ENCODE measurements at regions not wholly inside any gene's neighbourhood (a gene's known extent, or its start where the extent isn't known, plus 50 kb on each side); places are given as distances from the start of the nearest gene placed in this dataset.

GRCh38 chr2:145861940-145862339 lies 1342.0 kb upstream of the ZEB2 start:
- Histone ChIP-seq H3K27me3 (ENCODE audit: insufficient read depth, low read length) (no peaks in the 10 kb centered on the region; the same call in 1 of the 2 replicates), H3K14ac (ENCODE audit: insufficient read depth, low read length) (no peak overlapping the region), H3K23me2 (ENCODE audit: insufficient read length, low read depth, low read length, poor library complexity, severe bottlenecking) (no peaks in the 10 kb centered on the region), H3K23ac (ENCODE audit: insufficient read length, low read depth, low read length) (no peak overlapping the region), H3K4ac (ENCODE audit: low read depth, low read length) (no peak overlapping the region), H3T11ph (ENCODE audit: low read length) (peak overlapping the region; percentile 53), H3K27ac (ENCODE audit: insufficient read length, low read depth, low read length) (no peak overlapping the region), H2BK5ac (ENCODE audit: insufficient read length, low read length) (no peak overlapping the region), H2BK12ac (ENCODE audit: insufficient read length, low read depth, low read length) (no peak overlapping the region), H3K9ac (ENCODE audit: extremely low read depth, insufficient read length, low read length) (no peak overlapping the region), H3K18ac (ENCODE audit: insufficient read length, low read depth, low read length) (no peak overlapping the region), H2AK5ac (ENCODE audit: insufficient read length, low read length) (no peak overlapping the region), H3K4me1 (ENCODE audit: insufficient read depth, low read length) (peaks cover 3% of the 10 kb centered on the region; the same call in 1 of the 2 replicates), H2AFZ (ENCODE audit: low read length) (no peak overlapping the region), H4K20me1 (ENCODE audit: control insufficient read depth, insufficient read depth, insufficient read length) (no peaks in the 10 kb centered on the region), H3K9me3 (ENCODE audit: control insufficient read depth, low read depth, low read length) (no peaks in the 10 kb centered on the region), H2BK20ac (ENCODE audit: low read depth, low read length, poor library complexity, severe bottlenecking) (no peak overlapping the region), H3K4me2 (ENCODE audit: insufficient read depth, insufficient read length, low read length) (no peak overlapping the region), H3K79me2 (ENCODE audit: insufficient read depth, low read length) (no peaks in the 10 kb centered on the region), H4K91ac (ENCODE audit: insufficient read length, low read depth, low read length) (no peak overlapping the region), H4K8ac (replicated peaks; ENCODE audit: insufficient read length, low read depth, low read length) (no peak overlapping the region), H3K79me1 (ENCODE audit: insufficient read depth, low read depth, low read length, poor library complexity, severe bottlenecking) (no peaks in the 10 kb centered on the region), H2BK120ac (ENCODE audit: low read depth, low read length, poor library complexity, severe bottlenecking) (no peak overlapping the region), H4K5ac (ENCODE audit: insufficient read length, low read depth, low read length) (no peak overlapping the region), H3K56ac (ENCODE audit: insufficient read length, low read depth, low read length) (no peak overlapping the region), H2BK15ac (ENCODE audit: low read depth, low read length) (no peak overlapping the region)
- Mint-ChIP-seq H3K9me3 (no peaks in the 10 kb centered on the region), H3K36me3 (ENCODE audit: insufficient read depth in 1 of 3, low read depth in 3 of 3) (no peaks in the 10 kb centered on the region), H3K27ac (peak overlapping the region in 2 of 3 experiments; percentile 40 to 72; a peak in 1 of 7 replicates), H3K4me3 (no peak overlapping the region), H3K4me1 (peaks cover 11 to 16% of the 10 kb centered on the region in 2 experiments), H3K27me3 (ENCODE audit: low read depth) (no peaks in the 10 kb centered on the region)
- no peak for DNase-seq
- no CpG with 5 or more reads among the region's 3 CpGs for WGBS (ENCODE audit: extremely low coverage, insufficient read length, low lambda C conversion rate)
- TF ChIP-seq CTCF (conservative IDR thresholded peaks at IDR 0.05) = no peak
